ENCODE measurements at regions not wholly inside any gene's neighbourhood (a gene's known extent, or its start where the extent isn't known, plus 50 kb on each side); places are given as distances from the start of the nearest gene placed in this dataset.

- Histone ChIP-seq H3K9me3 (replicated peaks; ENCODE audit: control insufficient read depth, insufficient read depth, low read depth, low read length) (no peaks in the 10 kb centered on the region; the same call in 1 of the 2 replicates), H3K4me1 (replicated peaks in 1 of 2; ENCODE audit: control insufficient read depth in 2 of 2, insufficient read depth in 2 of 2, low read length in 2 of 2) (no peaks in the 10 kb centered on the region), H4K20me1 (replicated peaks; ENCODE audit: control insufficient read depth, insufficient read depth, low read length) (no peaks in the 10 kb centered on the region), H3K4me3 (no peak overlapping the region), H3K27me3 (ENCODE audit: control insufficient read depth in 2 of 2, insufficient read depth in 2 of 2, low read length in 2 of 2) (no peaks in the 10 kb centered on the region), H3K4me2 (ENCODE audit: insufficient read depth, low read length) (no peak overlapping the region), H3K9me1 (ENCODE audit: control insufficient read depth, insufficient read depth, low read length) (no peaks in the 10 kb centered on the region), H3K79me2 (ENCODE audit: control insufficient read depth, insufficient read depth, low read length) (no peaks in the 10 kb centered on the region), H3K9ac (ENCODE audit: insufficient read depth in 1 of 2, low read depth in 2 of 2, low read length in 2 of 2) (no peak overlapping the region), H3K27ac (ENCODE audit: extremely low read depth, low read depth, low read length) (no peak overlapping the region), H3K36me3 (ENCODE audit: control insufficient read depth, insufficient read depth, low read length) (no peaks in the 10 kb centered on the region), H2AFZ (ENCODE audit: low read depth, low read length) (no peak overlapping the region)
- WGBS (ENCODE audit: insufficient coverage, low coverage, missing lambda C conversion rate), result 1% methylated on average over 6 of the region's 6 CpGs
- FAIRE-seq, result no peak
- ATAC-seq, result no peak
- no peak for DNase-seq (ENCODE audit: extremely low read depth in 1 of 4, low spot score in 3 of 4)
- ChIA-PET CTCF (ENCODE audit: low intra/inter-chr PET ratio) (no interaction called here), POLR2A (no interaction called here)
- intact Hi-C loops (cut with micrococcal nuclease) (no loop called here), in situ Hi-C loops (cut with MboI) (no loop called here)
- BruUV-seq (replicated peaks), result no TSS peak
- TF ChIP-seq NFE2 (IDR thresholded peaks at IDR 0.05; ENCODE audit: low read depth) (no peak), ELK1 (CRISPR knock-in tag; IDR thresholded peaks at IDR 0.05) (no peak), SAP30 (IDR thresholded peaks at IDR 0.05; ENCODE audit: borderline replicate concordance, insufficient read depth, low read depth, low read length, poor library complexity, severe bottlenecking) (no peak), CC2D1A (IDR thresholded peaks at IDR 0.05) (no peak), POU5F1 (IDR thresholded peaks at IDR 0.05; ENCODE audit: borderline replicate concordance, low read depth, low read length, partially characterized antibody) (no peak), TEAD1 (CRISPR knock-in tag; IDR thresholded peaks at IDR 0.05) (no peak), TCF7 (IDR thresholded peaks at IDR 0.05; ENCODE audit: borderline replicate concordance) (no peak)
Measured at GRCh38 chr3:164730815-164731360, 347.4 kb downstream of the SI start.
